Stimulated activated CD4-positive, alpha-beta T cell treated with anti-CD3 and anti-CD28 coated beads, Interleukin-1b, Interleukin-23, amount 100 ng/mL, for 4 hours (primary cell): ENCODE measurements at regions not wholly inside any gene's neighbourhood (a gene's known extent, or its start where the extent isn't known, plus 50 kb on each side); places are given as distances from the start of the nearest gene placed in this dataset.

Source experiments
- DNase-seq, 2 donors: peaks; one replicate each; pipeline ENCODE4 v3.0.0-alpha.2; 2020; ENCODE audit warnings: low read depth in 2 of 2

DNA sequence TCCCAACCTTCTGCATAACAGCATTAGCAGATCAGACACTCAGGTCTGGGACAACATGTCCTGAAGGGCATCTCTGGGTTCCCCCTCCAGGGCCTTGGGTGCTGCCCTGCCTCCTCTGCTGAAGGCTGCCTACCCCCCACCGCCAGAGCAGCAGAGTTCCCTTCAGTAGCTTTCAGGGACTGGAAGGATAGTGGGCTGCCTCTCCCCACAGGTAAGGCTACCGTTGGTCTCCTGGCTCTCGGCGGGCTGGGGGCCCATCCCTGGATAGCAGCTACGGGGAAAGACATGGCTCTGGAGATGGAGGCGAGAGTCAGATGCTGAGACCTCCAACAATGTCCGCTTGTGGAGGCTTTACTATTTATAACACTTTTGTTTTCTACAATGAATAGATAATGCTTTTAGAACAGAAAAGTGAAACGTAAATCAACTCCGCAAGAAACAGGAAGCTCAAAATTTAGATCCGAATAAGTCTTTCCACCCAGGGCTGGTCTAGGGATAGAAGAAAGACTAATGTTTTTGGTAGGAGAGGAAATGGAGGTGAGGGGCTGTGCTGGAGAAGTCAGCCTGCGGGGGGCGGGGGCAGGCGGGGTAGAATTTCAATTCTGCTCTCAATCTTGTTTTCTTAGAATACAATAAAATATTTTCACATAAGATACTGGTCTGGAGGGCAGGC, 58.4 kb downstream of the ARL4C start:
- no peak for DNase-seq

DNA sequence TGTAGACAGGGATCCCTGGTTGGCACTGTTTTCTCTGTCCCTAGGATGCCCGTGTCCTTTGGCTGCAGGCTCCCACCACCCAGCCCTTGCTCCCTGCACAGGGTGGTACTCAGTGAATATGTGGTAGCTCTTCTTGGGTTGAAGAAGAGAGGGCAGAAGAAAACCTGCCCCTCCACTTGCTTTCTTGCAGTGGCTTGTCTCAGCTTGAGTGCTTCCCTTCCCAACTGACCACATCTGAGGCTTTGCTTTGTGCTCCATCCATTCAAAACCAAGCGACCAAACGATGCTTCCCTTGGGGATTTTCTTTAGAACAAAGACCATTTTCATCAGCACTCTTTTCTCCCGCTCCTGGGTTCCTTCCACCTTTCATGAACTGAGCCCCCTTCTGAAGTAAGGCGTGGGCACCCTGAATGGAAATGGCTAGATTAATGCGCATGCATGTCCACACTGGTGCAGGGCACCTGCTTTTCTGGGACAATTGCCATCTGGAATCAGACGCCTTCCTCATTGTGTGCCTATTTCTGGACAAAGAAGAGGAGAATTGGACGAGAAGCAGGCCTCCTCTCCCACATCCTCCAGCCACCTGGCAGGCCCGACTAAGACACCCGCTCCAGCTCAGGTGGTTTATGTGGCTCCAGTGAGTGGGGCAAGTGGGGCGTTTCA, 59.1 kb downstream of the ARL4C start:
- DNase-seq: no peak

DNA sequence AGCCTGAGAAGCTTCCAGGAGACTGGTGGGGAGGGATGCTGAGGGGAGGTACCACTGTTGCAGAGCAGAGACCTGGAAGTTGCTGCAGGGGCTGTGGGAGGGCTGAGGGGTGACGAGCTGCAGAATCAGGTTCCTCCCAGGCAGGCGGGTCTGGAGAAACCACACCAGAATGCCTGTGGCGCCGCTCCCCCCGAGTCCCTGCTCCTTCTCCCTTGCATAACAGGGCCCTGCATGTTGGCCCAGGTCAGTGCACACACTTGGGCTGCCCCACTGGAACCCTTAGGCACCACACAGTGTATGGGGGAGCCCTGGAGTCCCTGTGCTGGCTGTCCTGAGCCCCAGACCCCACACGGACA, 60.4 kb downstream of the ARL4C start:
- no peak for DNase-seq

DNA sequence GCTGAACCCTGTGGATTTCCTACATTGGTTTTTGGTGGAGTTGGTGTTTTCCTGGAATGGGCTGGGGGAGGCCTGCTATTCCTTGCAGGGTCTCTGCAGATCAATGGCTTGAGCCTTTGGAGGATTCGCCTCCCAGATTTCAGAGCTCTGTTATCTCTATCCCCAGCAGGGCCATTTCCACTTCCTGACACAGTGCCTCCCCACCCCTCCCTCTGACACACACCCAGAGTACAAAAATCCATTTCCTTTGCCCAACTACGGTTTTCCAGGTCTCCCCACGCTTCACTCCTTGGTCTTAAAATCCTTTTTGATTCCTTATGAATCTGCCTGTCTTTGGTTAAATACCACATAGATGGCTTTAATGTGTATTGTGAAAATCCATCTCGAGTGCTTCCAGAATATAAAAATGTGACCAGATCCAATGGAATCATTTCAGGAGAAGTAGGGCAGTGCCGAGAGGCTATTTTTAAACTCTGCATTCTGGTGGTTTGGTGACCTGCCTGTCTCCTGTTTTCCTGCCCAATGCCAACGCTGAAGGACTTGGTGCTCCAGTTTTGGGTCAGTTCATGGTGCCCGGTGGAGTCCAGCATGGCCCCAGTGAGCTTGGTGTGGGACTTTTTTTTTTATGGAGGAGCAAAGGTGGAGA, 60.9 kb downstream of the ARL4C start:
- DNase-seq: no peak

DNA sequence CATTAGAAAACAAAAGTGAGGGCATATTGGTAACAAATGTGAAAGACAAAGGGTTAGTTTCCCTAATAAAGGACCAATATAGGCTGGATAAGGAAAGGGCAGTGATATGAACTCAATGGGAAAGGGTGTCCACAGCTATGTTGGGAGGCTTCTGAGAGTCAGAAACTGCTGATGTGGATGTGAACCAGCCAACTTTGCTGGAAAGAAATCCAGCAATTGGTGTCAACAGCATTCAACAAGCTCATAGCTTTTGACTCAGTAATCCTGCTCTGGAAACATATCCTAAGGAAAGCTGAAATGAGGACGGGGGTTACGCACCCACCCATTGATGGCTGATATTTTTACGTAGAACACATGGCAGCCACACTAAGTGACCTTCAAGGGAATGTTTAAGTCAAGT, 63.7 kb downstream of the ARL4C start:
- DNase-seq: no peak

DNA sequence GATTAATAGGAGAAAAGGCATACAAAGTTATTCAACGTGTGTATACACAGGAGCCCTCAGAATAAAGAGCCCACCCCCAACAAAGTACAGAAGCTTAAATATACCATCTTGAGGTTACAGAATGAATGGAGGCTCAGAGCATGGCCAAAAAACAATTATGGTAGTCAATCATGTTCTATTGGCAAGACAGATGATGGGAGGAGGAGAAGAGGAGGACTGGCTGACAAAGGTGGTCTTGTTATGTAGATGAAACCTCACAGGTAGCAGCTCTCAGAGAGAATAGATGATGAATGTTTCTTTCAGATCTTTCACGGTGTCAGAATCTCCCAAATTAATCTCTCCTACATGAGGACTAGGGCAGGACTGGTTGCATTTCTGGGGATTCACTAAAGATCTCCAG, 66.0 kb downstream of the ARL4C start:
- no peak for DNase-seq

DNA sequence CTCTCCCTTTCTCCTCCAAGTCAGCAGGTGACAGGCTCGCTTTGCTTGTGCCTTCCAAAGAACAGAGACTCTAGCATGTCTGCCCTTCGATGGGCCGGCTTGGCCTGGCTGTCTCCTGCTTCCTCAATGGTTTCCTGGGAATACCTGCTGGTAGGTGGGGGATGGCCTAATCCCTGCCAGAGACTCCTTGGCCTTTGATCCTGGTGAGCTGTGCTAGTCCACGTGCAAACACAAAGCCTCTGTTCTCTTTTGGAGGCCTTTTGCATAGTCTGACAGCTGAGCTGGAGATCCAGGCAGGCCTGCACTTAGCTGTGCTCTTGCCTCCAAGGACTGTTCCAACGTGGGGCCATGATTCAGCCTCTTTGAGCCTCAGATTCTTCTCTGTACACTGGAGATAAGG, 67.6 kb downstream of the ARL4C start:
- DNase-seq: no peak

DNA sequence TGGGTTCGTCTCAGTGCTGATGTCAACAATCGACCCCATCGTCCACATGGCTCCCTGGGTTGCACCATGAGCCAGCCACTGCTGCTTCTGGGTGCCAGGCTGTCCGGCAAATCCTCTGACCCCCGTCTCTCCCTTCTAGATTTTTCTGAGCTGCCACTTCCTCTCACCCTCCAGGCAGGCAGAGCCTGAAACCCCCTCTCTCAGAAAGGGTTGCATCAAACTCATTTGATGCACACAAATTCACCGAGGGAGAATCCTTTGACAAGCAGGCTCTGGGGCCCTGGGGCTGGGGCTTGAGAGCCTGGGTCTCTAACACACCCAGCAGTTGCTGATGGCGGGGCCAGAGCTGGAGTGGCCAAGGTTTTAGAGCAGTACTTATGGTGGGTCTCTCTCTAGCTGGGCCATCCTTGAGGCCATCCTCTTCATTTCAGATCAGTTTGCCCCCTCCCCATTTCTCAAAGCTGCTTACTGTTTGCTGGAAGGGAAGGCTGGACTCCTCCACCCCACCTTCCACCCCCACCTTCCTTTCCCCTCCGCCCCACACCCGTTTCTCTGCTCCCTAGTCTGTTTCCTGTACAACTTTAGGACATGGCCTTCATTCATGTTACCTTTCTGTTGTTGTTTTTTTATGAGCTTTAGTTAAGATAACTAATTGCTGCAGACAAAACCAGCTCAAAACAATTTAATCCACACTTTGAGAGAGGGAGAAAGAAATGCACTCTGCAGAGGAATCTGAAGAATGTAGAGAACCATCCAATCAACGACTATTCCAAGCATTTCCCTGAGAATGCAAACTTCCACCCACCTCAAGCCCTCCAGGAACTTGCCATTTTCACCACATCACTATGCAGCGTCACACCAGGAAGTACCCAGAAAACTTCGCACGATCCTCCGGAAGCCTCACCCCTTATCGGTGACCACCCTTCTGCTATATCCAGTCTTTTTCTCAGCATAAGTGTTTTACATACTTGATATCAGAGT, 69.5 kb downstream of the ARL4C start:
- DNase-seq: no peak

DNA sequence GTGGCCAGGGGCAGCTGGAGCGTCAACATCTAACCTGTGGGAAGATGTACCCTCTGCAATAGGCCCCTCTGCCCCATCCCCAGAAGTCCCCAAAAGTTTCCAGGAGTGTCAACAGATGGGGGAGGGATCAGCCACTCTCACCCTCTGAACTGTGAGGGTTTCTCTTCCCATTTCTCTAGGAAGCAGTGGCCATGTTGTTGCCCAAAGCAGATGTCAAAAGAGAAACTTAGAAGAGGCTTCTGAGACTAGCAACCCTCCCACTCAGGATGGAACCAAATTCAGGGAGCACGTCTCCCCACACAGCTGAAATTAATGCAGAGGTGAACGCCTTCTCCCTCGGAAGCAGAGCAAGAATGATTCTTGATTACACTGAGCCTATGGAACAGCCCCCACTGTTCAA, 70.3 kb downstream of the ARL4C start:
- no peak for DNase-seq

DNA sequence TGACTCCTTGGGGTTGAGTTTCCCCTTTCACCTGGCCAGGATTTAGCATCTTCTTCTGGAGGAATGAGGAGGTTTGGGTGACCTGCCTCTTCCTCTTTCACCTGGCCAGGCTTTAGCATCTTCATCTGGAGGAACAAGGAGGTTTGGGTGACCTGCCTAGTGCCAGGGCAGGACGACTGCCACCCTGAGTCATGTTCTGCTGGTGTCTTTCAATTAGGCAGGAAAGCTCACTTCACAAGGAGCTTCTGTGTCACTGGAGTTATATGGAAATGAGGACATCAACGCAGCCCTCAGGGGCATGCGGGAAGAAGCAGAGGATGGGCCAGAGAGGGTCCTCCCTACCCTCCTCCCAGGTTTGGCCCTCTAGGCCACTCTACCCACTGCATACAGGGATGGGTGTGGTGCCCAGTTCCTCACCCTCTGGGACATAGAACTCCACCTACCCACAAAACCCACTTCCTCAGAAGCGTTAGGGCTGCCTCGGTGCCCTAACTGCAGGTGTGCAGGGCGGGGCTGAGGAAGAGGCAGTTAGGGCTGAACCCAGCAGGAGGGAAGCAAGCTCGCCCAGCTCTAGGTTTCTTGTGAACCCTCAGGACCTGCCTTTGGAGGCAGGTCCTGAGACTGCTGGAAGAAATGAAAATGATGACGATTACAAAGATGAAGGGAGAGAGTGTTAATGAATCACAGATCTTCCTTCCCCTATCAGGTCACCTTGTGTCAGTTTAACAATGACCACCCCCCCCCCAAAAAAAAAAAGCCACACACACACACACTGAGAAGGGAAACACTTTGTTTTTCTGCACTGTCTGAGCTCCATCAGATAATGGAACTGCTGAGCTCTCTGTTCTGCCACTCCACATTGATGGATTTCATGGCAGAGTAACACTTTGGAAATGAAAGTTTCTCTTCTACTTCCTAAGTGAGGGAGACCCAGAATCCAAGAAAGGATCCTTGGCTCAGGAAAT, 71.0 kb downstream of the ARL4C start:
- peak in 1 of 2 donors; percentile 48 for DNase-seq

DNA sequence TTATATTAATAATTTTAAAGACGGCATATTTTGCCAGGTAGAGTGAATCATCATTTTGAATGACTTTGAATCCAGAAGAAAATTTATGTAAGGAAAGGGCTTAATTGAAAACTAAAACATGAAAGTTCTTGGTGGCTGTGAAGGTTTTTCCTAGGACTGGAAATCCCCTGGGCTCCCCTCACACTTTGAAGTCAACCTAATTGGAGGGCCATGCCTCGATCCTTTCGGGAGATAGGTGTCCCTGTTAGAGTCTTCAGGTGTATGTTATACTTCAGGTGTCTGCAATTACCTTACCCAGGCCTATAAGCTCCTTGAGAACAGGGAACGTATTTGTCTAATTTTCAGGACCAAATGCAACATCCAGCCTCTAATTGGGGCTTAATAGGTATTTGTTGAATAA, 73.0 kb downstream of the ARL4C start:
- no peak for DNase-seq

DNA sequence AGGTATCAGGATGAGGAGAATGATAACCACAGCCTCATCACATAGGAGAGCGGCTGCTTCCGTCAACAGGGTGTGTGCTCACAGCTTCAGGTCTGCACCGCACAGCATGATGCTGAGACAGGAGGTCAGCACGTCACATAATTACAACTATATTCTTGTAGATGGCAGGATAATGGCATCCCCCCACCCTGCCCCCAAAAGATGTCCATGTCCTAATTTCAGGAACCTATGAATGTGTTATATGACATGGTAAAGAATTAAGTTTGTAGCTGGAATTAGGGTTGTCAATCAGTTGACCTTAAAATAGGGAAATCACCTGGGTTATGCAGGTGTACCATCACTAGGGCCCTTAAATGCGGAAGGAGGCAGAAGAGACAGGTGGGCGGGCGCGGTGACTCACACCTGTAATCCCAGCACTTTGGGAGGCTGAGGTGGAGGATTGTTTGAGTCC, 73.9 kb downstream of the ARL4C start:
- DNase-seq: peak; percentile 31 to 44

DNA sequence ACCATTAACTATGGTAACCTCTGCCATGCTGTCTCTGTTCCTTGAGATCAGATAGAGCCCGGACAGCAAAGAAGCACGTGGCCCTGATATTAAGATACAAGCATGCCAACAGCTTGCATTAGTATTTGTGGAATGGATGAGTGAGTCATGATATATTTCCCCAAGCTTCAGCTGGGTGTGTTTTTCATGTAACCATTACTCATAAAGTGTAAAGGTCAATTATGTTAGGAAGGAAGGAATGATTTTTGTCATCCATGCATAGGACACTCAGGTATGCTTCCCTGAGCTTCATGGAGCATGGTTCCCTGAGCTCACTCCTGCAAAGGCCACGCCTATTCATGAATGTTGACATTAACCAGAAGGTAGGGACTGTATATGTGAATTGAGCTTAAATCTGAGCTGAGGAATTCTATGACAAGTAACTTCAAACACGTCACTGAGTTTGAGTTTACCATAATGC, 74.6 kb downstream of the ARL4C start:
- DNase-seq: no peak

DNA sequence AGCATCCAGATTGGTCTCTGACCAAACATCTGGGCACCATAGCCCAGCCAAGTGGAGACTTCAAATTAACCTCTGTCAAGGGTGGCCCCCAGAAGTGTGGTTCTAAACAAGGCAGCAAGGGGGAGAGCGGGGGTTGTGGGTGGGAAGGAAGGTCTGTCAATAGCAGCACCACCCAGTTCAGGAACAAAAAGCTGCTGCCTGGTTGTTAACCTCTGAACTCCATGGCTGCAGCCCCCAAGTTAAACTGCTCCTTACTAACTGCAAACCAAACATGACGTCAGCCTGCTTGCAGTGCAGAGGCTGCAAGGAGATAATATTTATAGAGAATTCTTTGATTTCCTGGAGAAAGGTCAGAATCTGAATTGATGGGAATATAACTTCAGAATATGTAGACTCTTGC, 76.5 kb downstream of the ARL4C start:
- no peak for DNase-seq

DNA sequence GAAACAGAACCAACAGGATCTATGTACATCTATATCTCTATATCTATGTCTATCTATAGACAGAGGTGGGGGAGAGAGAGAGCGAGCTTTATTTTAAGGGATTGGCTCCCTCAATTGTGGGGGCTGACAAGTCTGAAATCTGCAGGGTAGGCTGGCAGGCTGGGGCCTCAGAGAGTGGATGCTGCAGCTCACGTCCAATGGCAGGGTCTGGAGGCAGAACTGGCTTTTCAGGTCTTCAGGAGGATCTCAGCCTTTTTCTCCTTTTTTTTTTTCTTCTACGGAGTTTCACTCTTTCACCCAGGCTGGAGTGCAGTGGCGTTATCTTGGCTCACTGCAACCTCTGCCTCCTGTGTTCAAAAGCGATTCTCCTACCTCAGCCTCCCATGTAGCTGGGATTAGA, 77.2 kb downstream of the ARL4C start:
- no peak for DNase-seq

DNA sequence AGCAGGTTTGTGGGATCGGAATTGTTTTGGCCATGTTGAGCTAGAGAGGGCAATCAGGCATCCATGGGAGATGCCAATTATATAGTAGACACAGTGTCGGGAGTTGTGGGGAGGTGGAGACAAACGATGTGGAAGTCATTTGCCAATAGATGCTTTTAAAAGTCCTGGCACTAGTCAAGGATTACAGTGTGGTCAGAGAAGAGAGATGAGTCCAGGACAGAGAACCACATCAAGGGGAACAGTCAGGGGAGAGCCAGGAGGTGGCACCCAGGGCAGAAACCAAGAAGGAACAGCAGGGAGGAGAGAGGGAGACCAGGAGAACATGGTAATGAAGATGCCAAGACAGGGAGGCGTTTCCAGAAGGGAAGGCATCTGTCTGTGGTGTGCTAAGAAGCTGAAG, 81.2 kb downstream of the ARL4C start:
- DNase-seq: no peak

DNA sequence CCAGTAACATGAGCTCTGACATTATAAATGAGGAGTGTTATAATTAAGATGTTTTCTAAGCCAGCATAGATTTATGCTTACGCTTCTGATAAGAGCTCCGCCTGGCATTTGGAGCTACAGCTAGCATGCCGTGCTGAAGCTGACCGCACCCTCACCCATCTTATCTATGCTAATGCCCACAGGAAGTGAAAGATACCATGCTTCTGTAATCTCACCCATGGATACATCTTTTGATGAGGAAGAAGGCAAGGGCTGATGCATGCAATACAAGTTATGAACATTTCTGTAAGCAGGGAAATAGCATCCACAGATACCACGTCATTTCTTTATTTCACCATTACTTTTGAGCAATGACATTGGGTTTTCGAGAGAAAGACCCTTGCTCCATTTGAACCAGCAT, 82.3 kb downstream of the ARL4C start:
- DNase-seq: no peak

DNA sequence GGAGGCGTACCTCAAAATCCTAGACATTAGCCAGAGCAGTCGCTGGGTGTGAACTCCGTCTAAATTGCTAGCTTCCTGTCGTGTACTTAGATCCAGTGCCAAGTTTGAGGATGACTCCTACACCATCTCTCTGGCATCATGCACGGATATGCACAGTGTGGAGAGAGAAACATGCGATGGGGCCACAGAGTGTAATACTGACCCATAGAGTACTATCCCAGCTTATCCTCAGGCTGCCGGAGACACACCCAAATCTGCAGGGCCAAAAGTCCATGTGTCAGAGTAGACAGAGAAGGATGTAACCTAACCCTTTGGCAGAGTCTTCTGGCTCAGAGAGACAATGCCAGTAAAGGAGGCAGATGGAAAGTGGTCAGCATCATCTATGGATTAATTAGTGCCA, 84.2 kb downstream of the ARL4C start:
- DNase-seq: no peak

DNA sequence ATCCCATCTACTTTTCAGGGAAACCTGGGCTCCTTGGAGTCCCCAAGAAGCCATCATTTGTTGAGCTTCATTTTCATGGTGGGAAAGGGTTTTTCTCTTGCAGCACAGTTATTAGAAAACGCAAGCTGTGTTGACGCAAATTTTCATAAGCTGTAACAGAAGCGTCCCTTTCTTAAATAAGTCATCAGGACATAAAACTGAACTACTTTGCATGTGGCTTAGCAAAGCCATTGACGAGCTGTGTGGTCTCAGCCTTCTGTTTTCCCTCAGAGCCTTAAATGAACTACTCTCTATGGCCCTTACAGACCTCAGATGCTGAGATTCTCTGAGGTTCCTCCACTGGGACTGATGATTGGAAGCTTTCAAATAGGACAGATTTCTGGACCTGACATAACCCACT, 85.1 kb downstream of the ARL4C start:
- no peak for DNase-seq

DNA sequence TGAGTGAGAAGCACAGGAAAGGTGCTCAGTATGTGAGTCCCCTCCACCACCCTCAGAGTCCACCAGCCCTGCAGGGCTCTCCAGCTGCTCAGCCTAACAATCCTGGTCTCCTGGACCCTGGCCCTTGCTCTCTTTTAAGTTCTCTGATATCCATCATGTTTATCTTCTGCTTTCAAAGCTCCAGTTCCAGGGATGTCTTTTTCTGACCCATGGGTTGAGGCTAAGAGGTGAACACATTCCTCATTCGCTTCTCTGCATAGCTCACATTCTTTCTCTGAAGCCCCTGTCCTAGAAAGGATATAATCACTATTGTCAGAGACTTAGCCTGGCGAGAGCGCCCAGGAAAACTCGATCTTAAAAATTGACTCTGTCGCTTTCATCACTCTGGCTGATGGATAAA, 86.4 kb downstream of the ARL4C start:
- no peak for DNase-seq

DNA sequence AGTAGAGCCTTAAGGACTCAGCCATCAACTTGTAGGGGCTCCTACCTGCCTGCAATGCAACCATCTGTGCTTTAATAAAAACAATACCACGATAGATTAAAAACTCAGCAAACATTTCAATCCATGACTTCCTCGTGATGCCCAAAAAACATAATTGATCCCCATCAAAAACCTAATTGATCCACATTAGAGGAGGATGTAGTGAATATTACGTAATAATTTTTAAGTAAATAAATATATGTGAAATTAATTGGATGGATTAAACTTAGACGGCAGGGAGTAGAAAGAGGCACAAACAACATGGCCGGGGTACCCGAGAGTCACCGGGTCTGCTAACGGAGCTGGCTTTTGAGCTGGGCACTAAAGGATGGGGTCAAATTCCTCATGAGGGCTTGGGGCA, 87.3 kb downstream of the ARL4C start:
- DNase-seq: no peak
